RWPE1 (cell line): ENCODE measurements at regions not wholly inside any gene's neighbourhood (a gene's known extent, or its start where the extent isn't known, plus 50 kb on each side); places are given as distances from the start of the nearest gene placed in this dataset.
"Not testable (repeated sequence)": the region's sequence is repeated elsewhere in the genome, so short reads cannot be mapped to it uniquely, and the experiment has no call there.

Experiments
- CTCF ChIA-PET: fragments of 350-600 bp; sonication (Branson Sonifier 250); formaldehyde crosslinking; extraction: SDS; loops from one replicate; lab custom pipeline; 2021; lab: Yijun Ruan, JAX
- POLR2A ChIA-PET: fragments of 400-600 bp; formaldehyde crosslinking; extraction: SDS; loops from one replicate; lab custom pipeline; 2020; ENCODE audit warnings: antibody characterized with exemption; ENCODE audit not compliant: low non-redundant PET; lab: Yijun Ruan, JAX
- DNase-seq: peaks from one replicate; pipeline ENCODE4 v3.0.0; 2012; ENCODE audit warnings: low spot score
- H3K27ac ChIP-seq: fragments of 450-650 bp; 2 replicates; pipeline ENCODE4 v1.5.1; 2017
- CTCF ChIP-seq: fragments of 450-650 bp; conservative IDR thresholded peaks from 2 replicates; pipeline ENCODE4 v1.5.1; 2017; ENCODE audit warnings: low read depth, mild to moderate bottlenecking

- DNase-seq: no peak
- H3K27ac ChIP-seq: no peak overlapping the region
- ChIA-PET POLR2A (no interaction called here), CTCF (interaction anchor here (0.7 kb wide), 2 partner anchors 420 to 466 kb away, joined by 3 to 4 read pairs; no protein-coding TSS in a partner anchor)
- TF ChIP-seq CTCF: no peak
Observed at GRCh38 chr15:58357529-58358476, 74.0 kb upstream of the LIPC start.

DNA sequence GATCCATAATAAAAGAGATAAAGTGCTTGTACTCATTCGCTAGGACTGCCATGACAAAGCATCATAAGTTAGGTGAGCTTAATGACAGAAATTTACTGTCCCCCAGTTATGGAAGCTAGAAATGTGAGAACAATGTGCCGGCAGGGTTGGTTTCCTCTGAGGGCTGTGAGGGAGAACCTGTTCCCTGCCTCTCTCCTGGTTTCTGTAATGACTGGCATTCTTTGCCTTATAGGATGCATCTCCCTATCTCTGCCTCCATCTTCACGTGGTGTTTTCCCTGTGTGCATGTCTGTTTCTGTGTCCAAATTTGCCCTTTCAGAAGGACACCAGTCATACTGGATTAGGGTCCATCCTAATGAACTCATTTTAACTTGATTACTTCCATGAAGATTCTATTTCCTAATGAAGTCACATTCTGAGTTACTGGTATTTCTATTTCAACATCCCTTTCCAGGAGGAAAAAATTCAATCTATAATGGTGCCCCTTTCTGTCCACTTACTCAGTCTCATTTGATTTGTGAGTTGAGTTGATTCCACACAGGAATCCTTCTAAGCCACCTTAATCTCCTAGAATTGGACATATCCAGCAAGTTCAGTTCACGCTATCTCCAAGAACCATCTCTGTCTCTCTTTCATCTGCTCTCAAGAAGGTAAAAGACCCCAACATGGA, 71.2 kb upstream of the LIPC start:
- no peak overlapping the region for H3K27ac ChIP-seq
- no peak for DNase-seq
- CTCF ChIA-PET: interaction anchor here (0.6 kb wide), 1 partner anchor 17 kb away, joined by 3 read pairs; no protein-coding TSS in a partner anchor
- TF ChIP-seq CTCF: no peak
- POLR2A ChIA-PET: no interaction called here

GRCh38 chr15:58361273-58361759, 70.5 kb upstream of the LIPC start:
- CTCF ChIA-PET: interaction anchor here (0.6 to 0.7 kb wide), 2 partner anchors 18 to 78 kb away, joined by 3 read pairs; no protein-coding TSS in a partner anchor
- no peak for TF ChIP-seq CTCF
- POLR2A ChIA-PET: no interaction called here
- peak; percentile 25 for DNase-seq
- no peak overlapping the region for H3K27ac ChIP-seq

DNA sequence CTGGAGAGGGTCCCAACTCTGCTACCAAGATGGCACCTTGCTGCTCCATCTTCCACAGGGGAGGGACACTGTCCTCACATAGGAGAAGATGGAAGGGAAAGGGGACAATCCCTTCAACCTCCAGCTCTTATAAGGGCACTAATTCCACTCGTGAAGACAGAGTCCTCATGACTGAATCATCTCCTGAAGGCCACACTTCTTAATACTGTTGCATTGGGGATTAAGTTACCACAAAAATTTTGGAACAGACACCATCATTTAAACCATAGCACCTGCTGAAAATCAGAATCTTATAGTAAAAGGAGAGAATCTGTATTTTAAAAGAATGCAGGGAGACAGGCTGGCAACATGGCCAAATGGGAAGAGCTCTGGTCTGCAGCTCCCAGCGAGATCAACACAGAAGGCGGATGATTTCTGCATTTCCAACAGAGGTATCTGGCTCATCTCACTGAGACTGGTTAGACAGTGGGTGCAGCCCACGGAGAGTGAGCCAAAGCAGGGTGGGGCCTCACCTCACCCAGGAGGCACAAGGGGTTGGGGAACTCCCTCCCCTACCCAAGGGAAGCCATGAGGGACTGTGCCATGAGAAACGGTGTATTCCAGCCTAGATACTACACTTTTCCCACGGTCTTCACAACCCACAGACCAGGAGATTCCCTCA, 69.4 kb upstream of the LIPC start:
- H3K27ac ChIP-seq: no peak overlapping the region
- no peak for DNase-seq
- POLR2A ChIA-PET: no interaction called here
- TF ChIP-seq CTCF: no peak
- CTCF ChIA-PET: no interaction called here

- CTCF ChIA-PET, H3K27ac ChIP-seq, DNase-seq, POLR2A ChIA-PET: not testable (repeated sequence)
Observed at GRCh38 chr15:58363118-58363517, 68.7 kb upstream of the LIPC start.

DNA sequence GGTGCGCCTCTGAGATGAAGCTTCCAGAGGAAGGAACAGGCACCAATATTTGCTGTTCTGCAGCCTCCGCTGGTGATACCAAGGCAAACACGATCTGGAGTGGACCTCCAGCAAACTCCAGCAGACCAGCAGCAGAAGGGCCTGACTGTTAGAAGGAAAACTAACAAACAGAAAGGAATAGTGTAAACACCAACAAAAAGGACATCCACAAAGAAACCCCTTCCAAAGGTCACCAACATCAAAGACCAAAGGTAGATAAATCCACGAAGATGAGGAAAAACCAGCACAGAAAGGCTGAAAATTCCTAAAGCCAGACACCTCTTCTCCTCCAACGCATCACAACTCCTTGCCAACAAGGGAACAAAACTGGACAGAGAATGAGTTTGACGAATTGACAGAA, 68.1 kb upstream of the LIPC start:
- CTCF ChIA-PET, POLR2A ChIA-PET, H3K27ac ChIP-seq, DNase-seq: not testable (repeated sequence)

GRCh38 chr15:58365098-58365497, 66.7 kb upstream of the LIPC start:
- H3K27ac ChIP-seq, DNase-seq, CTCF ChIA-PET, POLR2A ChIA-PET: not testable (repeated sequence)
